Progenitor cell of endocrine pancreas (in vitro differentiated cells): ENCODE measurements at regions not wholly inside any gene's neighbourhood (a gene's known extent, or its start where the extent isn't known, plus 50 kb on each side); places are given as distances from the start of the nearest gene placed in this dataset.

Experiments used
- DNase-seq: peaks from one replicate; pipeline ENCODE4 v3.0.0; 2021; ENCODE audit warnings: low spot score; ENCODE audit not compliant: unreplicated experiment
- H3K27ac Mint-ChIP-seq: 2 replicates; pipeline ENCODE4 v1.8.0; 2021; ENCODE audit warnings: mild to moderate bottlenecking, moderate library complexity, mixed read lengths
- H3K27me3 Mint-ChIP-seq: 2 replicates; pipeline ENCODE4 v1.8.0; 2021; ENCODE audit warnings: mixed read lengths
- H3K36me3 Mint-ChIP-seq: 2 replicates; pipeline ENCODE4 v1.8.0; 2022; ENCODE audit warnings: mixed read lengths; ENCODE audit not compliant: insufficient read depth
- H3K4me1 Mint-ChIP-seq: 2 replicates; pipeline ENCODE4 v1.8.0; 2021; ENCODE audit warnings: low read depth, mixed read lengths
- H3K4me3 Mint-ChIP-seq: 2 replicates; pipeline ENCODE4 v1.8.0; 2021; ENCODE audit warnings: low read depth, mild to moderate bottlenecking, moderate library complexity, mixed read lengths
- H3K9me3 Mint-ChIP-seq: 2 replicates; pipeline ENCODE4 v1.8.0; 2021; ENCODE audit warnings: low read depth, mixed read lengths
- TF ChIP-seq, protein P1 (sequence below): fragments of 200-600 bp; sonication (generic); IDR thresholded peaks from one replicate; pipeline ENCODE4 v1.5.0; 2021; ENCODE audit warnings: antibody characterized with exemption, mild to moderate bottlenecking; ENCODE audit not compliant: unreplicated experiment

DNA sequence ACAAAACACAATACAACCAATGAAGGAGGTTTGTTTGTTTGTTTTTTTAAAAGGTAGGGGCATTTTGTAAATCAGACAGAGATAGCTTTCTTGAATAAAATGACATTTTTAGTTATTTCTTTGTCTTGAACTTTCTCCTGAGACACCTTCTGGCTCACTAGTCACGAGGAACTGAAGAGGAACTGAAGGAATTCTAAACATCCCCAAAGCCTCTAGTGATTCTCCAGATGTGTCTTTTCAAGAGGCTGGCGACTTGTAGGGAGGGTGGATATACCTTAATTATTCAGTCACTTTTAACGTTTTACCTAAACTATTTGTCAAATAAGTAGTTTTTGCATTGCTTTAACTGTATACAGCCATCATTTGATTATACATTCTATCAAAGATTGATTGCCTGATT, 211.2 kb upstream of the LRIG3 start:
- H3K27me3 Mint-ChIP-seq = no peaks in the 10 kb centered on the region
- TF ChIP-seq, protein P1, sequence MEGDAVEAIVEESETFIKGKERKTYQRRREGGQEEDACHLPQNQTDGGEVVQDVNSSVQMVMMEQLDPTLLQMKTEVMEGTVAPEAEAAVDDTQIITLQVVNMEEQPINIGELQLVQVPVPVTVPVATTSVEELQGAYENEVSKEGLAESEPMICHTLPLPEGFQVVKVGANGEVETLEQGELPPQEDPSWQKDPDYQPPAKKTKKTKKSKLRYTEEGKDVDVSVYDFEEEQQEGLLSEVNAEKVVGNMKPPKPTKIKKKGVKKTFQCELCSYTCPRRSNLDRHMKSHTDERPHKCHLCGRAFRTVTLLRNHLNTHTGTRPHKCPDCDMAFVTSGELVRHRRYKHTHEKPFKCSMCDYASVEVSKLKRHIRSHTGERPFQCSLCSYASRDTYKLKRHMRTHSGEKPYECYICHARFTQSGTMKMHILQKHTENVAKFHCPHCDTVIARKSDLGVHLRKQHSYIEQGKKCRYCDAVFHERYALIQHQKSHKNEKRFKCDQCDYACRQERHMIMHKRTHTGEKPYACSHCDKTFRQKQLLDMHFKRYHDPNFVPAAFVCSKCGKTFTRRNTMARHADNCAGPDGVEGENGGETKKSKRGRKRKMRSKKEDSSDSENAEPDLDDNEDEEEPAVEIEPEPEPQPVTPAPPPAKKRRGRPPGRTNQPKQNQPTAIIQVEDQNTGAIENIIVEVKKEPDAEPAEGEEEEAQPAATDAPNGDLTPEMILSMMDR = no peak
- no peak for DNase-seq
- peak overlapping the region; percentile 46 for H3K27ac Mint-ChIP-seq
- no peak overlapping the region for H3K4me3 Mint-ChIP-seq
- H3K4me1 Mint-ChIP-seq = peaks cover 11% of the 10 kb centered on the region
- peaks cover 33% of the 10 kb centered on the region for H3K9me3 Mint-ChIP-seq
- peaks cover 3% of the 10 kb centered on the region for H3K36me3 Mint-ChIP-seq

- no peaks in the 10 kb centered on the region for H3K4me1 Mint-ChIP-seq
- no peak overlapping the region for H3K27ac Mint-ChIP-seq
- no peak for DNase-seq
- H3K36me3 Mint-ChIP-seq = peaks cover 2% of the 10 kb centered on the region
- no peak overlapping the region for H3K4me3 Mint-ChIP-seq
- TF ChIP-seq, protein P1 = no peak
- H3K27me3 Mint-ChIP-seq = no peaks in the 10 kb centered on the region
- peaks cover 32% of the 10 kb centered on the region for H3K9me3 Mint-ChIP-seq
These were observed 202.5 kb upstream of the LRIG3 start for GRCh38 chr12:59122784-59123183.

- Mint-ChIP-seq H3K36me3 (no peaks in the 10 kb centered on the region), H3K4me1 (no peaks in the 10 kb centered on the region), H3K4me3 (no peak overlapping the region), H3K27me3 (no peaks in the 10 kb centered on the region), H3K27ac (no peak overlapping the region), H3K9me3 (peaks cover 24% of the 10 kb centered on the region)
- DNase-seq = no peak
- TF ChIP-seq, protein P1 = no peak
These were observed 201.1 kb upstream of the LRIG3 start for GRCh38 chr12:59121451-59121850.

GRCh38 chr12:59119676-59120075, 199.4 kb upstream of the LRIG3 start:
- TF ChIP-seq, protein P1 = no peak
- Mint-ChIP-seq H3K4me3 (no peak overlapping the region), H3K27ac (no peak overlapping the region), H3K36me3 (no peaks in the 10 kb centered on the region), H3K9me3 (peaks cover 20% of the 10 kb centered on the region), H3K4me1 (no peaks in the 10 kb centered on the region), H3K27me3 (no peaks in the 10 kb centered on the region)
- no peak for DNase-seq

DNA sequence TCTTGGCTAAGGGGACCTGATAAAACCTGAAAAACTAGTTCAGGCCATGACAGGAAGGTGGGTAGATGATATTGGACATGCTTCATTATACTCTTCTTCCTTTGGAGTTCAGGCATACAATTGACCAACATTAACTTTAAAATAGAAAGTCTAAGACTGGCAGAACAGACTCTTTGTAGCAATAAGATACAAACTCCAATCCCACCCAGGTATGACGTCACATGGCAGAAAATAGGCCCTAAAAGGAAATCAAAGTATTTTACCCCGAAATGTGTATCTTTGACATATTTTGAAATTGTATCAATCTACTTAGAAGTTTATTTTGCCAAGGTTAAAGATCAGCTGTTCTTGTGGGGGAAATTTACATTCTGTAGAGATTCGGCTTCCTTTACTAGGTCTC, 198.1 kb upstream of the LRIG3 start:
- DNase-seq = no peak
- H3K27me3 Mint-ChIP-seq = no peaks in the 10 kb centered on the region
- peaks cover 15% of the 10 kb centered on the region for H3K9me3 Mint-ChIP-seq
- no peak overlapping the region for H3K4me3 Mint-ChIP-seq
- H3K27ac Mint-ChIP-seq = no peak overlapping the region
- TF ChIP-seq, protein P1 = no peak
- no peaks in the 10 kb centered on the region for H3K36me3 Mint-ChIP-seq
- H3K4me1 Mint-ChIP-seq = peaks cover 4% of the 10 kb centered on the region
